ENCODE measurements at regions not wholly inside any gene's neighbourhood (a gene's known extent, or its start where the extent isn't known, plus 50 kb on each side); places are given as distances from the start of the nearest gene placed in this dataset.

- no peak for DNase-seq (ENCODE audit: low spot score)
Observed at GRCh38 chr15:57823325-57823882, 116.9 kb downstream of the POLR2M start.

- no peak for DNase-seq (ENCODE audit: low spot score)
Observed at GRCh38 chr15:57824186-57824585, 117.7 kb downstream of the POLR2M start.

- no peak for DNase-seq (ENCODE audit: low spot score)
Observed at GRCh38 chr15:57827021-57827420, 120.5 kb downstream of the POLR2M start.

- no peak for DNase-seq (ENCODE audit: low spot score)
Observed at GRCh38 chr15:57827971-57828370, 121.5 kb downstream of the POLR2M start.

- DNase-seq (ENCODE audit: low spot score), result no peak
Observed at GRCh38 chr15:57832183-57832582, 125.7 kb downstream of the POLR2M start.

- no peak for DNase-seq (ENCODE audit: low spot score)
Observed at GRCh38 chr15:57835119-57835518, 128.6 kb downstream of the POLR2M start.

- DNase-seq (ENCODE audit: low spot score), result no peak
Observed at GRCh38 chr15:57849317-57849716, 142.8 kb downstream of the POLR2M start.

- no peak for DNase-seq (ENCODE audit: low spot score)
Observed at GRCh38 chr15:57854531-57854930, 148.0 kb downstream of the POLR2M start.

GRCh38 chr15:57857871-57858270 is 151.4 kb downstream of the POLR2M start:
- no peak for DNase-seq (ENCODE audit: low spot score)

- no peak for DNase-seq (ENCODE audit: low spot score)
Observed at GRCh38 chr15:57859130-57859685, 152.7 kb downstream of the POLR2M start.

- DNase-seq (ENCODE audit: low spot score), result peak; percentile 79
Observed at GRCh38 chr15:57861034-57861638, 154.6 kb downstream of the POLR2M start.

- DNase-seq (ENCODE audit: low spot score), result no peak
Observed at GRCh38 chr15:57861815-57862586, 155.5 kb downstream of the POLR2M start.

GRCh38 chr15:57862761-57863160 is 156.2 kb downstream of the POLR2M start:
- no peak for DNase-seq (ENCODE audit: low spot score)

- peak; percentile 41 for DNase-seq (ENCODE audit: low spot score)
Observed at GRCh38 chr15:57865294-57865693, 158.8 kb downstream of the POLR2M start.

GRCh38 chr15:57866149-57866736 is 159.7 kb downstream of the POLR2M start:
- peak; percentile 83 for DNase-seq (ENCODE audit: low spot score)

- no peak for DNase-seq (ENCODE audit: low spot score)
Observed at GRCh38 chr15:57867970-57868798, 161.7 kb downstream of the POLR2M start.

GRCh38 chr15:57870667-57871066 is 164.2 kb downstream of the POLR2M start:
- no peak for DNase-seq (ENCODE audit: low spot score)

- no peak for DNase-seq (ENCODE audit: low spot score)
Observed at GRCh38 chr15:57872281-57873030, 165.9 kb downstream of the POLR2M start.

- DNase-seq (ENCODE audit: low spot score), result no peak
Observed at GRCh38 chr15:57873564-57874209, 167.2 kb downstream of the POLR2M start.

GRCh38 chr15:57875347-57875746 is 168.8 kb downstream of the POLR2M start:
- no peak for DNase-seq (ENCODE audit: low spot score)

- no peak for DNase-seq (ENCODE audit: low spot score)
Observed at GRCh38 chr15:57878573-57878972, 172.1 kb downstream of the POLR2M start.
